SK-N-MC (cell line): ENCODE measurements at regions not wholly inside any gene's neighbourhood (a gene's known extent, or its start where the extent isn't known, plus 50 kb on each side); places are given as distances from the start of the nearest gene placed in this dataset.

Experiments used
- EZH2 ChIP-seq: fragments of 200-600 bp; sonication (generic); IDR thresholded peaks from one replicate; pipeline ENCODE4 v1.6.1; 2017; ENCODE audit warnings: antibody characterized with exemption
- POLR2AphosphoS5 ChIP-seq: IDR thresholded peaks from 2 replicates; pipeline ENCODE4 v1.6.1; 2012; ENCODE audit warnings: mild to moderate bottlenecking, low read depth, low read length, borderline replicate concordance

- TF ChIP-seq EZH2: no peak
- TF ChIP-seq POLR2AphosphoS5: no peak
These were observed 1245.6 kb downstream of the OTOL1 start for GRCh38 chr3:162742159-162742717.
